ENCODE measurements at regions not wholly inside any gene's neighbourhood (a gene's known extent, or its start where the extent isn't known, plus 50 kb on each side); places are given as distances from the start of the nearest gene placed in this dataset.

- Histone ChIP-seq H3K27me3 (ENCODE audit: control insufficient read depth, insufficient read depth, low read length, poor library complexity, severe bottlenecking) (no peaks in the 10 kb centered on the region), H3K4me3 (ENCODE audit: low read length) (no peak overlapping the region), H3K9me3 (ENCODE audit: control insufficient read depth, low read length) (no peaks in the 10 kb centered on the region), H3K4me1 (ENCODE audit: control insufficient read depth, insufficient read depth, low read length) (no peaks in the 10 kb centered on the region), H3K36me3 (ENCODE audit: control insufficient read depth, insufficient read depth, low read length) (no peaks in the 10 kb centered on the region), H3K27ac (ENCODE audit: low read depth, low read length) (no peak overlapping the region), H3K9ac (ENCODE audit: extremely low read depth, low read length, poor library complexity, severe bottlenecking) (no peak overlapping the region)
- TF ChIP-seq, protein P1, sequence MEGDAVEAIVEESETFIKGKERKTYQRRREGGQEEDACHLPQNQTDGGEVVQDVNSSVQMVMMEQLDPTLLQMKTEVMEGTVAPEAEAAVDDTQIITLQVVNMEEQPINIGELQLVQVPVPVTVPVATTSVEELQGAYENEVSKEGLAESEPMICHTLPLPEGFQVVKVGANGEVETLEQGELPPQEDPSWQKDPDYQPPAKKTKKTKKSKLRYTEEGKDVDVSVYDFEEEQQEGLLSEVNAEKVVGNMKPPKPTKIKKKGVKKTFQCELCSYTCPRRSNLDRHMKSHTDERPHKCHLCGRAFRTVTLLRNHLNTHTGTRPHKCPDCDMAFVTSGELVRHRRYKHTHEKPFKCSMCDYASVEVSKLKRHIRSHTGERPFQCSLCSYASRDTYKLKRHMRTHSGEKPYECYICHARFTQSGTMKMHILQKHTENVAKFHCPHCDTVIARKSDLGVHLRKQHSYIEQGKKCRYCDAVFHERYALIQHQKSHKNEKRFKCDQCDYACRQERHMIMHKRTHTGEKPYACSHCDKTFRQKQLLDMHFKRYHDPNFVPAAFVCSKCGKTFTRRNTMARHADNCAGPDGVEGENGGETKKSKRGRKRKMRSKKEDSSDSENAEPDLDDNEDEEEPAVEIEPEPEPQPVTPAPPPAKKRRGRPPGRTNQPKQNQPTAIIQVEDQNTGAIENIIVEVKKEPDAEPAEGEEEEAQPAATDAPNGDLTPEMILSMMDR (conservative IDR thresholded peaks at IDR 0.05), result no peak
- H3K9me3 Mint-ChIP-seq, result no peaks in the 10 kb centered on the region
- H3K4me3 Mint-ChIP-seq, result no peak overlapping the region
- H3K36me3 Mint-ChIP-seq (ENCODE audit: low read depth), result no peaks in the 10 kb centered on the region
- no peaks in the 10 kb centered on the region for H3K27me3 Mint-ChIP-seq (ENCODE audit: insufficient read depth)
- H3K4me1 Mint-ChIP-seq, result no peaks in the 10 kb centered on the region
- WGBS, 2 experiments (ENCODE audit: insufficient coverage in 1 of 2, insufficient read length in 1 of 2), result 88% methylated on average over 2 of the region's 2 CpGs; no CpG with 5 or more reads in 1 of the 2 experiments
- no peak for DNase-seq
- H3K27ac Mint-ChIP-seq, result no peak overlapping the region
Measured at GRCh38 chr4:100582146-100582545, 64.3 kb upstream of the EMCN start.

DNA sequence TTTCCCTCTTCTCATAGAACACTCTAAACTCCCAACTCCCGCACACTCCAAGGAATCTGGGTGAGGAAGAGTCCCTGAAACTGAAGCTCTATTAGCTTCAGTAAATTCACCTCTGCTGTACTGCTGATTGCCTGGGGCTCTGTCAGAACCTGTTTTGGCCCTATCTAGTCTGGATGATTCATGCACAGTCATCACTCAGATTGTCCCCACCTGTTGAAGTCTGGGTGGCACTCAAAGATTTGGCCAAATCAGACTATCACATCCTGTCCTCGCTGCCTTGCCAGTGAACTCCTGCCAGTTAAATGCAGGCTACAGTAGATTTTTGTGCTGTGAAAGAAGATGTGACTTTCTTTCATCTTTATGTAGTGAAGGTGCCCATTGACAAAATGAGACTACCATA is 63.5 kb upstream of the EMCN start:
- no peaks in the 10 kb centered on the region for H3K27me3 ChIP-seq (ENCODE audit: control insufficient read depth, insufficient read depth, low read length, poor library complexity, severe bottlenecking)
- H3K9me3 ChIP-seq (ENCODE audit: control insufficient read depth, low read length), result no peaks in the 10 kb centered on the region
- Mint-ChIP-seq H3K27me3 (ENCODE audit: insufficient read depth) (no peaks in the 10 kb centered on the region), H3K4me3 (no peak overlapping the region), H3K27ac (no peak overlapping the region), H3K4me1 (no peaks in the 10 kb centered on the region), H3K9me3 (no peaks in the 10 kb centered on the region), H3K36me3 (ENCODE audit: low read depth) (no peaks in the 10 kb centered on the region)
- H3K4me1 ChIP-seq (ENCODE audit: control insufficient read depth, insufficient read depth, low read length), result no peaks in the 10 kb centered on the region
- no peak overlapping the region for H3K4me3 ChIP-seq (ENCODE audit: low read length)
- no peak overlapping the region for H3K27ac ChIP-seq (ENCODE audit: low read depth, low read length)
- WGBS, 2 experiments (ENCODE audit: insufficient coverage in 1 of 2, insufficient read length in 1 of 2), result 99% methylated on average over 2 of the region's 2 CpGs; no CpG with 5 or more reads in 1 of the 2 experiments
- DNase-seq, result no peak
- TF ChIP-seq, protein P1 (conservative IDR thresholded peaks at IDR 0.05), result no peak
- no peaks in the 10 kb centered on the region for H3K36me3 ChIP-seq (ENCODE audit: control insufficient read depth, insufficient read depth, low read length)
- no peak overlapping the region for H3K9ac ChIP-seq (ENCODE audit: extremely low read depth, low read length, poor library complexity, severe bottlenecking)

DNA sequence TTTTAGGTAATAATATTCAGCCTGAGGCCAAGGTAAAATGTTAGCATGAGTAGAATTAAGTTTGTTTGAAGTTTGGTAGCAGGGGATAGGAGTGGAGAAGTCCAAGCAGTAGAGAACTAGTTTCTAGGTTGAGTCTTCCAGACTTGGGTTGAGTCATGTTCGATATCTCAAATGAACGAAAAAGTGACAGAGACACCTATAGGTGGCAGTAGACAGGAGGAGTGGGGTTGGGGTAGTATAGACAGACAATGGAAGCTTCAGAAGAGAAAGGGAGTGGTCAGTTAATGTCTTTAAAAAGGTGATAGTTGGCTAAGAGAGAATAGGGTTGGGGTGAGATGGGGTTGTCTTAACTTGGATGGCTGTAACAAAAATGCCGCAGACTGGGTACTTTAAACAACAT is 58.7 kb upstream of the EMCN start:
- Mint-ChIP-seq H3K4me1 (no peaks in the 10 kb centered on the region), H3K36me3 (ENCODE audit: low read depth) (no peaks in the 10 kb centered on the region), H3K27ac (no peak overlapping the region), H3K9me3 (no peaks in the 10 kb centered on the region), H3K4me3 (no peak overlapping the region), H3K27me3 (ENCODE audit: insufficient read depth) (no peaks in the 10 kb centered on the region)
- no peaks in the 10 kb centered on the region for H3K36me3 ChIP-seq (ENCODE audit: control insufficient read depth, insufficient read depth, low read length)
- no peak for DNase-seq
- no peaks in the 10 kb centered on the region for H3K9me3 ChIP-seq (ENCODE audit: control insufficient read depth, low read length)
- no peak overlapping the region for H3K9ac ChIP-seq (ENCODE audit: extremely low read depth, low read length, poor library complexity, severe bottlenecking)
- WGBS, 2 experiments (ENCODE audit: insufficient coverage in 1 of 2, insufficient read length in 1 of 2), result 90 to 92% methylated on average over 2 to 3 of the region's 3 CpGs
- H3K4me3 ChIP-seq (ENCODE audit: low read length), result no peak overlapping the region
- no peaks in the 10 kb centered on the region for H3K27me3 ChIP-seq (ENCODE audit: control insufficient read depth, insufficient read depth, low read length, poor library complexity, severe bottlenecking)
- TF ChIP-seq, protein P1 (conservative IDR thresholded peaks at IDR 0.05), result peak; percentile 61
- no peaks in the 10 kb centered on the region for H3K4me1 ChIP-seq (ENCODE audit: control insufficient read depth, insufficient read depth, low read length)
- H3K27ac ChIP-seq (ENCODE audit: low read depth, low read length), result no peak overlapping the region

Measured in endodermal cell (in vitro differentiated cells).